ENCODE measurements at regions not wholly inside any gene's neighbourhood (a gene's known extent, or its start where the extent isn't known, plus 50 kb on each side); places are given as distances from the start of the nearest gene placed in this dataset.

DNA sequence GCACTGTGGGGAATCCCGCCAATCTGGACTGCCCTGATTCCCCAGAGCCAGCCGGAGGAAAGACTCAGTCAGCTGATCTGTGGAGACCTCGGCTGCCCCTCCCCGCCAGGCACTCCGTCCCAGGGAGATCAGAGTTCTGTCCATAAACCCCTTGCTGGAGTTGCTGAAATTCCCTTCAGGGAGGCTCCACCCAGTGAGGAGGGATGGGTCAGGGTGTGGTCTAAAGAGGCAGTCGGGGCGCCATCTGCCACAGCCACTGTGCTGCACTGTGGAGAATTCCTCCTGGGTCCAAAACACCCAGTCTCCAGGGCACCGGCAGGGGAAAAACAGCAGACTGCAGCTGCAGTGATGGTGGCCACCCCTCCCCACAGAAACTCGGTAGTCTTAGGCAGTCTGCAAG lies 1922.3 kb upstream of the FLRT2 start:
- Histone ChIP-seq H3K9me3 (peaks cover 0 to 16% (median 0%) of the 10 kb centered on the region in 12 donors), H3K36me3 (no peaks in the 10 kb centered on the region)
- no peak for DNase-seq

GRCh38 chr14:83611491-83611890 lies 1918.5 kb upstream of the FLRT2 start:
- intact Hi-C loops (cut with DNase I): no loop called here
- TF ChIP-seq, protein P1, sequence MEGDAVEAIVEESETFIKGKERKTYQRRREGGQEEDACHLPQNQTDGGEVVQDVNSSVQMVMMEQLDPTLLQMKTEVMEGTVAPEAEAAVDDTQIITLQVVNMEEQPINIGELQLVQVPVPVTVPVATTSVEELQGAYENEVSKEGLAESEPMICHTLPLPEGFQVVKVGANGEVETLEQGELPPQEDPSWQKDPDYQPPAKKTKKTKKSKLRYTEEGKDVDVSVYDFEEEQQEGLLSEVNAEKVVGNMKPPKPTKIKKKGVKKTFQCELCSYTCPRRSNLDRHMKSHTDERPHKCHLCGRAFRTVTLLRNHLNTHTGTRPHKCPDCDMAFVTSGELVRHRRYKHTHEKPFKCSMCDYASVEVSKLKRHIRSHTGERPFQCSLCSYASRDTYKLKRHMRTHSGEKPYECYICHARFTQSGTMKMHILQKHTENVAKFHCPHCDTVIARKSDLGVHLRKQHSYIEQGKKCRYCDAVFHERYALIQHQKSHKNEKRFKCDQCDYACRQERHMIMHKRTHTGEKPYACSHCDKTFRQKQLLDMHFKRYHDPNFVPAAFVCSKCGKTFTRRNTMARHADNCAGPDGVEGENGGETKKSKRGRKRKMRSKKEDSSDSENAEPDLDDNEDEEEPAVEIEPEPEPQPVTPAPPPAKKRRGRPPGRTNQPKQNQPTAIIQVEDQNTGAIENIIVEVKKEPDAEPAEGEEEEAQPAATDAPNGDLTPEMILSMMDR (IDR thresholded peaks at IDR 0.05): no peak
- no peak for TF ChIP-seq POLR2A (IDR thresholded peaks at IDR 0.05)
- Histone ChIP-seq H3K36me3 (no peaks in the 10 kb centered on the region), H3K27ac (no peak overlapping the region), H3K4me3 (no peak overlapping the region), H3K27me3 (no peaks in the 10 kb centered on the region), H3K9me3 (no peaks in the 10 kb centered on the region), H3K4me1 (no peaks in the 10 kb centered on the region)
- ATAC-seq (no peak), DNase-seq (no peak)
- 45 to 61% (median 50%) methylated on average over 4 of the region's 4 CpGs for WGBS, 4 donors

More for the DNA sequence above, 1922.3 kb upstream of the FLRT2 start:
- H3K4me3 ChIP-seq: no peak overlapping the region
- H3K27me3 ChIP-seq: no peaks in the 10 kb centered on the region
- 84 to 94% (median 92%) methylated on average over 3 to 9 of the region's 9 CpGs for WGBS, 4 donors
- ATAC-seq: no peak
- no peaks in the 10 kb centered on the region for H3K4me1 ChIP-seq
- TF ChIP-seq POLR2A (IDR thresholded peaks at IDR 0.05): no peak
- TF ChIP-seq, protein P1 (IDR thresholded peaks at IDR 0.05): no peak
- no peak overlapping the region for H3K27ac ChIP-seq
- intact Hi-C loops (cut with DNase I): no loop called here

DNA sequence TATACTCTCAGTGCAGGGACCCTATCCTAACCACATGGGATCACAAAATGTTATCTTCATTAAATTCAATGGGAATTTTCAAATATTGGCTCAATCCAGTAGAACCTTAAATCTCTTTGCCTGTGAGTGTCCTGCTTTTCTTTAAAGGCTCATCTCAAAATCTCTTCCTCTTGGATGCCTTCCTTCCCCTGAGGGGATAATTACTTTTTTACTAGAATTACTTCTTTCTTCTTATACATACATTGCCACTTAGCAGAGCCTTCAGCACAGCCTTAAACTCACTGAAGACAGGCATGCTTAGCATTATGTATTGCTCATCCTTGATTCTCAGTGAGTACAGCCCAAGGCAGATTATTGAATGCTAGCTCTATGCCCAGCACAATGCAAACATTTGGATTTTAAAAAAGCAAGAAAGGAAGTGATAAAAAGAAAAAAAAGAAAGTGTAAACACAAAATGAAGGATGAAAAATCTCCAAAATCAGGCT lies 1918.0 kb upstream of the FLRT2 start:
- H3K36me3 ChIP-seq: no peaks in the 10 kb centered on the region
- no peak overlapping the region for H3K27ac ChIP-seq
- DNase-seq (no peak), ATAC-seq (no peak)
- TF ChIP-seq, protein P1 (IDR thresholded peaks at IDR 0.05): no peak
- no peak for TF ChIP-seq POLR2A (IDR thresholded peaks at IDR 0.05)
- no peaks in the 10 kb centered on the region for H3K9me3 ChIP-seq
- intact Hi-C loops (cut with DNase I): no loop called here
- H3K4me3 ChIP-seq: no peak overlapping the region
- no peaks in the 10 kb centered on the region for H3K4me1 ChIP-seq
- no peaks in the 10 kb centered on the region for H3K27me3 ChIP-seq

- no peak overlapping the region for H3K4me3 ChIP-seq
- 43 to 54% (median 48%) methylated on average over 5 of the region's 5 CpGs for WGBS, 4 donors
- no peaks in the 10 kb centered on the region for H3K36me3 ChIP-seq
- TF ChIP-seq POLR2A (IDR thresholded peaks at IDR 0.05): no peak
- TF ChIP-seq, protein P1 (IDR thresholded peaks at IDR 0.05): no peak
- intact Hi-C loops (cut with DNase I): no loop called here
- H3K27me3 ChIP-seq: no peaks in the 10 kb centered on the region
- H3K4me1 ChIP-seq: no peaks in the 10 kb centered on the region
- DNase-seq: no peak
- no peak overlapping the region for H3K27ac ChIP-seq
- ATAC-seq: no peak
- H3K9me3 ChIP-seq: no peaks in the 10 kb centered on the region
Measured at GRCh38 chr14:83614956-83615355, 1915.0 kb upstream of the FLRT2 start.
